ENCODE measurements at regions not wholly inside any gene's neighbourhood (a gene's known extent, or its start where the extent isn't known, plus 50 kb on each side); places are given as distances from the start of the nearest gene placed in this dataset.
"Not testable (repeated sequence)": the region's sequence is repeated elsewhere in the genome, so short reads cannot be mapped to it uniquely, and the experiment has no call there.

DNA sequence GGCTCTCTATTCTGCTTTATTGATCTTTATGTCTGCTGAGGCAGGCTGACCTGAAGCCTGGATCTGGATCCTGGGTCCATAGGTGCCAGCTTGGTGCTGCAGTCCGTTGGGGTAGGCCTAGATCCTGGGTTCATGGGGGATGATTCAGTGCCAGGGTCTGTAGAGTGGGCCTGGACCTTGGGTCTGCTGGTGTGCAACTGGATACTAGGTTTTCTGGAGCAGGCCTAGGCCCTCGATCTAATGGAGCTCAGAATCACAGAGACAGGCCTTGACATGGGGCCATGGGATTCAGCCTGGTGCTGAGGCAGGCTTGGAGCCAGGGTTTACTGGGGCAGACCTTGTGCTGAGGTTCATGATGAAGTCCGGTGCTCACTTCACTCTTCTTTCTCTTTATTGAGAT is 358.6 kb downstream of the TEX13C start:
- no peak for DNase-seq (ENCODE audit: low spot score)

DNA sequence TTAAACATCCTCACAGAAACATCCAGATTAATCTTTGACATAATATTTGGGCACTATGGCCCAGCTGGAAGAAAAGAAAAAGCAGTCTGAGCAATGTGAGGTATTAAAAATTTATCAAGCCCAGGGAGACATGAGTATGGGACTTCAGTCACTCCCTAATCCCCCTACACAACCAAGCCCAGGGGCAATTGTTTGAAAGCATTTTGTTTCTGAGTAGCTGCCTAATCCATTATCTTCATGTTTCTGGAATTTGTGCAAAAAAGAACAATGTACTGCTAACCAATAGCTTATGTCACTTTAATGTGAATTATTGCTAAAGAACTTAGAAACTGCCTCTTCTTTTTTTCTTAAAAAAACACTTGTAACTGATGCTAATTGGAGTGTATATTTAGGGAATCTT is 360.7 kb downstream of the TEX13C start:
- no peak for DNase-seq (ENCODE audit: low spot score)

- no peak for DNase-seq (ENCODE audit: low spot score)
Measured at GRCh38 chrX:125681058-125681457, 361.4 kb downstream of the TEX13C start.

DNA sequence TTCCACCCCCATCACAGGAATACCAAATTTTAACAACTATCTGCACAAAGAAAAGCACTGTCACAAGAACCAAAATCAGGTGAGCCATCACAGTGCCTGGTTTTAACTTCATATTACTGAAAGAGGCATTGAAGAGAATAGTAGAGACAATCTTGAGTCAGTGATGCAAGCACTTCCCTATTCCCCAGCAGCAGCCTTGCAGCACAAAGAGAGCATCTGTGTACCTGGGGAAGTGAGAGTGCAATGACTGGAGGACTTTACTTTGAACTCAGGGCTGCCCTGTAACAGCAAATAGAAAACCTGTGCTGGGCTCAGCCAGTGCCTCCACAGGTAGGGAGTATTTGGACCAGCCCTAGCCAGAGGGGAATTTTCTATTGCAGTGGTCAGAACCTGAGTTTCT is 361.8 kb downstream of the TEX13C start:
- DNase-seq (ENCODE audit: low spot score) = no peak

- not testable (repeated sequence) for DNase-seq (ENCODE audit: low spot score)
Measured at GRCh38 chrX:125690522-125690921, 370.9 kb downstream of the TEX13C start.

DNA sequence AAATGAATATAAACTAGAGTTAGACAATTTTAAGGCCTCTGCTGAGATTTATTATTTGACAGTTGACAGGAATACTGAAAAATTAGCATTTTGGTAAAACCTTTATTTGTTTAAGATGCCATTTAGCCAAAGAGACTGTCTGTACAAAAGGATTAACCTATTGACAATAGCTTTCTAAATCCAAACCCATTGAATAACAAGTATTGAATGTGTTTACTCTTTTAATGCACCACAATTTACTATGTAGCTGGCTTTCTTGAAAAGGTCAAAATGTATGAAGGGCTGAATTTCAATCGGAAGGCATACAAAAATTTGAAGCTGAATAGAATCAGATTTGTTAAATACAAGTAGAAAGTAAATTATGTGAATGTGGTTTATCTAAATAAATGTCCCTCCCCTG is 374.5 kb downstream of the TEX13C start:
- DNase-seq (ENCODE audit: low spot score) = no peak

DNA sequence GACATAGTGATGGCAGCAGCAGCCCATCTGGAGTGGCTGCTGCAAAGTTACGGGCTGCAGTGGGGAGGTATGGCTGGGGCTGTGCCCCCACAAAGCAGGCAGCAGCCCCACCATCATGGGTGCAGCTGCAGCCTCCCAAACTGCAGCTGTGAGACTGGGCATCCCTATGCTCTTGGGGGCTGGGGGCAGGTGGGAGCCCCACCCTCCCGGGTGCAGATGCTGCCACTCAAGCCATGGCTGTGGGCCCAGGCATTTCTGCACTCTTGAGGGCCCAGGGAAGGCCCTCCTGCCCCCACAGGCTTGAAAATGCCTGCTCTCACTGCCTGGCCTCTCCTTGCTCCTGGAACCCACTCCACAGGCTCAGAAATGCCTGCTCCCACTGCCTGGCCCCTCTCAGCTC is 389.4 kb downstream of the TEX13C start:
- DNase-seq (ENCODE audit: low spot score) = no peak

GRCh38 chrX:125709532-125709931 is 389.9 kb downstream of the TEX13C start:
- no peak for DNase-seq (ENCODE audit: low spot score)

DNA sequence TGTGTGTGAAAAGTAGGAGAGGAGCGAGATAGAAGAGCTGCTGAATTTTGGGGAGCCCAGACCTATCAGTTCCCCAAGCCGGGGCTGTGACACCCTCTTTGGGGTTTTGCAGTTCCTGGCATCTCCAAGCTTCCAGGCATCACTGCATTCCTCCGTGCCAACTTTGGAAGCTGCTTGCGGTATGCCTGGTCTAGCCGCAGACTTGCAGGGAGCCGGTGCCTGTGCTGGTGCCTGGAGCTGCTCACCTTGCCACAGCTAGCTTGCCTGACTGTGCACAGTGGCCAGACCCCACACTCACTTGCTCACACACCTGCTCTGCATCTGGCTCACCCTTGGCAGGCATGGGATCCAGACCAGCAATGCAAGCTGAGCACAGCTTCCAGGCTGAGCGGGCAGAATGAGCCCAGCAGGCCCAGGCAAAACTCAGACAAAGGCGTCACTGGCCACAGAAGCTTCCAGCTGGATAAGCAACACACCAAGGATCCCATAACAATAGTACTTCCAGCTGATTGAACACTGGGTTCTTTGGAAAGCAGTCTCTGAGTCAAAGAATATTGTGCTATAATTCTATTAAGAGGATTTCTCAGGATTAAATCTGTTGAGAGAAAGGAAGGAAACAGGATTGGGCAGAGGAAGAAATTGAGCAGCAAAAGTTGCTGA is 390.9 kb downstream of the TEX13C start:
- DNase-seq (ENCODE audit: low spot score) = no peak

- no peak for DNase-seq (ENCODE audit: low spot score)
Measured at GRCh38 chrX:125711103-125711502, 391.4 kb downstream of the TEX13C start.

- DNase-seq (ENCODE audit: low spot score) = no peak
Measured at GRCh38 chrX:125713633-125714032, 394.0 kb downstream of the TEX13C start.

GRCh38 chrX:125727117-125727516 is 407.4 kb downstream of the TEX13C start:
- no peak for DNase-seq (ENCODE audit: low spot score)

DNA sequence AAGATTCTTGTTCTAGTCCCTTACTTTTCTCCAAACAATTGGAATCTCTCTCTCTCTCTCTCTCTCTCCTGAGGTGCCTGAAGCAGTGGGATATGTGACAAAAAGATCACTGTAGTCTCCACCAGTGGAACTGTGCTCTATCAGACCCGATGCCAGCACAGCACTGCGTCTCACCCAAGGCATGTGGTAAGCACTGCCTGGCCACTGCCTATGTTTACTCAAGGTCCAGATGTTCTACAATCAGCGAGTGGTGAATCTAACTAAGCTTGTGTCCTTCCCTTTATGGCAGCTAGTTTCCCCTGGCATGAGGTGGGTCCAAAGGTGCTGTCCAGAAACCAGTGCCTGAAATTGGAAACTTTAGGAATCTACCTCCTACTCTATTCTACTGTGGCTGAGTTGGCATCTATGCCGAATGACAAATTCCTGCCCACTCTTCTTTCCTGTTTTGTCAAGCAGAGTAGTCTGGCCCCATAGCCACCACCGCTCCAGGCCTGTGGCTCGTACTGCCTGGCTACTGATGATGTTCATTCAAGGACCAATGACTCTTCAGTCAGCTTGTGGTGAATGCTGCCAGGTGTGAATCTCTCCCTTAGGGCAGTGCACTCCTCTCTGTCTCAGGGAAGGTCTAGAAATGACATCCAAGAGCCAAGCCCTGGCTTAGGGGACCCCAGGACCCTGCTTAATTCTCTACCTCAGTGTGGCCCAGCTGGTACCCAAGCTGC is 416.5 kb downstream of the TEX13C start:
- no peak for DNase-seq (ENCODE audit: low spot score)

- no peak for DNase-seq (ENCODE audit: low spot score)
Measured at GRCh38 chrX:125742811-125743210, 423.1 kb downstream of the TEX13C start.

GRCh38 chrX:125744914-125745313 is 421.2 kb downstream of the DCAF12L2 start:
- no peak for DNase-seq (ENCODE audit: low spot score)

- peak; percentile 88 for DNase-seq (ENCODE audit: low spot score)
Measured at GRCh38 chrX:125757794-125758564, 408.1 kb downstream of the DCAF12L2 start.

GRCh38 chrX:125758819-125759218 is 407.3 kb downstream of the DCAF12L2 start:
- DNase-seq (ENCODE audit: low spot score) = no peak

DNA sequence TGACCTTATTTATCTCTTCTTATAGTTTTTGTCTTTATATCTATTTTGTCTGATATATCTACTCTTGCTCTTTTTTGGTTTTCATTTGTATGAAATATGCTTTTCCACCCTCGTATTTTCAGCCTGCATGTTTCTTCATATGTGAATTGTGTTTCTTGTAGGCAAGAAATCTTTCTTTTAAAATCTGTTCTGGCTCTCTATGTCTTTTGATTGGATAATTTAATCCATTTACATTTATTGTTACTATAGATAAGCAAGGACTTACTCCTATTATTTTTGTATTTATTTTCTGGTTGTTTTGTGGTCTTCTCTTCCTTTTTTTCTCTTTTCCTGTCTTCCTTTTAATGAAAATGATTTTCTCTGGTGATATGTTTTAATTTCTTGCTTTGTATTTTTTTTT is 403.1 kb downstream of the DCAF12L2 start:
- no peak for DNase-seq (ENCODE audit: low spot score)

DNA sequence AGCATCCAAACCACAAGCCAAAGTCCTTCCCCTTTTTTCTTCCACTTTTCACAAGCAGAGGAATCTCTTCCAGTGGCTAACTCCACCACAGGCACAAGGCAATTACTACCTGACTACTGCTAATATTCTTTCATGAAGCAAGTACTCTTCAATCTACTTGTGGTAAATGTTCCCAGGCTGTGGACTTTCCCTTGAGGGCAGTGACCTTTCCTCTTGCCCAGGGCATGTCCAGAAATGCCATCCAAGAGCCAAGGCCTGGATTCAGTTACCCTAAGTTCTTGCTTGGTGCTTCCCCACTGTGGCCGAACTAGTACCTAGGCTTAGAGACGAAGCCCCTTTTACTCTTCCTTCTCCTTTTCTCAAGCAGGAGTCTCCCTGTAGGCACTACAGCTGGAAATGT is 400.7 kb downstream of the DCAF12L2 start:
- DNase-seq (ENCODE audit: low spot score) = no peak

GRCh38 chrX:125769628-125770027 is 396.5 kb downstream of the DCAF12L2 start:
- no peak for DNase-seq (ENCODE audit: low spot score)

DNA sequence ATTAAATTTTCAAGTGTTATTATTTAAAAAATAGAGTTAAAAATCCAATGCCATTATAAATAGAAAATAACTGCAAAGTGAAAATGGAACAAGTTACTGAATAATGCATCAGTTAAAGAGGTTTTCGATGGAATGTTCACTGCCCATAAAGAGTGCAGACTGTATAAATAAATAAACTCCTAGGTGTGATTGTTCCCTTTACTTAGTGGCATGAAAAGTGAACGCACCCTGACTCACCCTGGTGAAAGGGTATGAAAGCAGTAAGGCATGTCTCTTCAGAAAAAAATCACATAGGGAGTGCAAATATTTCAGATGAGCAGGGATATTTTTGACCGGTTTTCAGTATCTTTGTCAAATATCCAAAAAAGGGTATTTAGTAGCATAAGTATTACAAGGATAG is 387.8 kb downstream of the DCAF12L2 start:
- DNase-seq (ENCODE audit: low spot score) = no peak

DNA sequence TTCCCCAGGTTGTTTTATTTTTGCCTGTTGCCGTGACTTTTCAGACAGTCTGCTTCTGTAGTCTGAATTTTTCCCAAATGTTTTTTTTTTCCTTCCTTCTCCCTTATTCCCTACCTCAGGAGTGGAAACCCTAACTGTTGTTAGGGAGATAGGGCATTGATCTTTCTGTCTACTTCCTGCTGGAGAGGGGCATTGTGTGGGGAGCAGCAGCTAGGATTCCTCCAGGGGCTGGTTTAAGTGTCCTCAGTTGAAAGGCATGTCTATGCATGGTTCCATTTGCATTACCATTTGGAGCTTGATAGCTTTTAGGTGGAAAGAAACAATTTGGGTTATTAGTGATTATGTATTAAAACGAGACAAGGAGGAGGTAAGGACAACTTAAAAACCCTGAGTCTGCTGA is 383.9 kb downstream of the DCAF12L2 start:
- no peak for DNase-seq (ENCODE audit: low spot score)

DNA sequence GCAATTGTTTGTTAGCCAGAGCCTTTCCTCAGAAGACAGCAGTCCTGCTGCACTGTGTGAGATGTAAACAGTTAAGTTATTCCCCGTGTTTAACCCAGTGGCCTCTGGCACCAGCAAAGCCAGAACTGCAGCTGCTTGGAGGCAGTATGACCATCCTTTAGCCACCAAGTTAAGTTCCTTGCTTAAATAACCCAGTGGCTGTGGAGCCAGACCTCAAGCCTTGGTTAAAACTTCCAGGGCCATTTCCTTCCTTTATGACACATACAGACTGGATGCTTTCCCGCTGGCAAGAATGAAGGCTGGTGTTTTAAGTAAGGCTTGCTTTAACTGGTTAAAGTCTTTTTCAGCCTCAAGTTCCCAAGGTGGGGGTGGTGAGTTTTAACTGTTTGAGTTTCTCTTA is 379.8 kb downstream of the DCAF12L2 start:
- no peak for DNase-seq (ENCODE audit: low spot score)

Data from H4 (cell line).